SK-N-SH treated with all-trans-retinoic acid at 6 μM for 48 hours (cell line): ENCODE measurements at regions not wholly inside any gene's neighbourhood (a gene's known extent, or its start where the extent isn't known, plus 50 kb on each side); places are given as distances from the start of the nearest gene placed in this dataset.

Source experiments
- ATAC-seq: fragments of 200-7000 bp; cut with Tn5 transposase; 3 replicates; pipeline ENCODE4 v1.9.1; 2020; ENCODE audit warnings: mild to moderate bottlenecking, moderate library complexity
- ARNTL ChIP-seq: fragments of 450-650 bp; formaldehyde crosslinking; IDR thresholded peaks from 2 replicates; pipeline ENCODE4 v1.5.0; 2020; ENCODE audit warnings: low read depth, mild to moderate bottlenecking, moderate library complexity, borderline replicate concordance
- CSDC2 ChIP-seq: fragments of 250-450 bp; sonication (Bioruptor Pico); IDR thresholded peaks from 2 replicates; pipeline ENCODE4 v1.5.0; 2020; ENCODE audit warnings: mild to moderate bottlenecking, moderate library complexity
- ESRRG ChIP-seq: fragments of 250-450 bp; sonication (Bioruptor Pico); IDR thresholded peaks from 2 replicates; pipeline ENCODE4 v1.6.1; 2021; ENCODE audit warnings: mild to moderate bottlenecking
- GLIS3 ChIP-seq: fragments of 250-450 bp; sonication (Bioruptor Pico); IDR thresholded peaks from 2 replicates; pipeline ENCODE4 v1.5.0; 2020; ENCODE audit warnings: mild to moderate bottlenecking, moderate library complexity
- ISL1 ChIP-seq: fragments of 250-450 bp; sonication (Bioruptor Pico); IDR thresholded peaks from 2 replicates; pipeline ENCODE4 v2.1.2; 2022; ENCODE audit warnings: mild to moderate bottlenecking, moderate library complexity
- OSR1 ChIP-seq: fragments of 250-450 bp; sonication (Bioruptor Pico); IDR thresholded peaks from 2 replicates; pipeline ENCODE4 v1.8.0; 2022; ENCODE audit warnings: moderate library complexity, mild to moderate bottlenecking, inconsistent platforms
- PPARA ChIP-seq: fragments of 250-450 bp; sonication (Bioruptor Pico); IDR thresholded peaks from 2 replicates; pipeline ENCODE4 v1.5.0; 2020; ENCODE audit warnings: mild to moderate bottlenecking, borderline replicate concordance
- RARB ChIP-seq: fragments of 250-450 bp; sonication (Bioruptor Pico); IDR thresholded peaks from 2 replicates; pipeline ENCODE4 v1.8.0; 2021; ENCODE audit warnings: mild to moderate bottlenecking, moderate library complexity
- SNAI2 ChIP-seq: fragments of 250-450 bp; sonication (Bioruptor Pico); IDR thresholded peaks from 2 replicates; pipeline ENCODE4 v1.5.0; 2020; ENCODE audit warnings: mild to moderate bottlenecking, moderate library complexity
- TCF4 ChIP-seq: fragments of 250-450 bp; sonication (Bioruptor Pico); IDR thresholded peaks from 2 replicates; pipeline ENCODE4 v1.8.0; 2021; ENCODE audit warnings: mild to moderate bottlenecking, moderate library complexity, borderline replicate concordance
- TOX ChIP-seq: fragments of 250-450 bp; sonication (Bioruptor Pico); IDR thresholded peaks from 2 replicates; pipeline ENCODE4 v1.8.0; 2021; ENCODE audit warnings: mild to moderate bottlenecking, moderate library complexity, borderline replicate concordance
- ZC3H10 ChIP-seq: fragments of 250-450 bp; sonication (Bioruptor Pico); IDR thresholded peaks from 2 replicates; pipeline ENCODE4 v1.5.1; 2021; ENCODE audit warnings: mild to moderate bottlenecking, moderate library complexity
- ZFP3 ChIP-seq: fragments of 250-450 bp; sonication (Bioruptor Pico); IDR thresholded peaks from 2 replicates; pipeline ENCODE4 v1.5.0; 2020; ENCODE audit warnings: mild to moderate bottlenecking, moderate library complexity
- ZFP30 ChIP-seq: fragments of 450-650 bp; formaldehyde crosslinking; IDR thresholded peaks from 2 replicates; pipeline ENCODE4 v1.5.0; 2022; ENCODE audit warnings: mild to moderate bottlenecking, moderate library complexity
- ZNF565 ChIP-seq: fragments of 450-650 bp; formaldehyde crosslinking; conservative IDR thresholded peaks from 2 replicates; pipeline ENCODE4 v1.5.0; 2020; ENCODE audit warnings: low read depth, mild to moderate bottlenecking, moderate library complexity
- ZNF70 ChIP-seq: fragments of 450-650 bp; formaldehyde crosslinking; IDR thresholded peaks from 2 replicates; pipeline ENCODE4 v1.5.0; 2020; ENCODE audit warnings: mild to moderate bottlenecking, moderate library complexity
- ZNF8 ChIP-seq: fragments of 450-650 bp; formaldehyde crosslinking; IDR thresholded peaks from 2 replicates; pipeline ENCODE4 v1.5.0; 2020; ENCODE audit warnings: mild to moderate bottlenecking, moderate library complexity
- TF ChIP-seq, protein P1 (sequence below): fragments of 250-450 bp; sonication (Bioruptor Pico); IDR thresholded peaks from 2 replicates; pipeline ENCODE4 v1.5.0; 2020; ENCODE audit warnings: mild to moderate bottlenecking, moderate library complexity
- TF ChIP-seq, protein P2 (sequence below): fragments of 250-450 bp; sonication (Bioruptor Pico); IDR thresholded peaks from 2 replicates; pipeline ENCODE4 v1.8.0; 2021; ENCODE audit warnings: low read depth, mild to moderate bottlenecking, moderate library complexity, borderline replicate concordance
- TF ChIP-seq, protein P3 (sequence below): fragments of 250-450 bp; sonication (Bioruptor Pico); IDR thresholded peaks from 2 replicates; pipeline ENCODE4 v1.5.1; 2021; ENCODE audit warnings: mild to moderate bottlenecking, moderate library complexity
- TF ChIP-seq, protein P4 (sequence below): fragments of 250-450 bp; sonication (Bioruptor Pico); IDR thresholded peaks from 2 replicates; pipeline ENCODE4 v1.5.1; 2020; ENCODE audit warnings: low read depth, mild to moderate bottlenecking, moderate library complexity
- TF ChIP-seq, protein P5 (sequence below): fragments of 250-450 bp; sonication (Bioruptor Pico); IDR thresholded peaks from 2 replicates; pipeline ENCODE4 v1.8.0; 2020; ENCODE audit warnings: mild to moderate bottlenecking, moderate library complexity, borderline replicate concordance

DNA sequence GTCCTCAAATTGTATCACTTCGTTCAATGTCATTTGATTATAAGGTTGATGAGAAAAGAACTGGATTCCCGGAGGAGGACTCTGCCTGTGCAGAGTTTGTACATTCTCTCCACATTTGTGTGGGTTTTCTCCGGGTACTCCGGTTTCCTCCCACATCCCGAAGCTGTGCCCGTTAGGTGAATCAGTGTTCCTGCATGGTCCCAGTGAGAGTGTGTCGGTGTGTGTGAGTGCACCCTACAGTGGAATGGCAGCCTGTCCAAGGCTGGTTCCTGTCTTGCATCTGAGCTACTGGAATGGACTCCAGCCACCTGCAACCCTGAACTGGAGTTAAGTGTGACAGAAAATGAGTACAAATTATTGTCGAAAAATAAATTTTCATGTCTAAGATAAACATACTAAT is 92.2 kb upstream of the KCTD3 start:
- ATAC-seq, result no peak
- TF ChIP-seq ZC3H10 (CRISPR knock-in tag) (no peak), RARB (CRISPR knock-in tag) (no peak)

DNA sequence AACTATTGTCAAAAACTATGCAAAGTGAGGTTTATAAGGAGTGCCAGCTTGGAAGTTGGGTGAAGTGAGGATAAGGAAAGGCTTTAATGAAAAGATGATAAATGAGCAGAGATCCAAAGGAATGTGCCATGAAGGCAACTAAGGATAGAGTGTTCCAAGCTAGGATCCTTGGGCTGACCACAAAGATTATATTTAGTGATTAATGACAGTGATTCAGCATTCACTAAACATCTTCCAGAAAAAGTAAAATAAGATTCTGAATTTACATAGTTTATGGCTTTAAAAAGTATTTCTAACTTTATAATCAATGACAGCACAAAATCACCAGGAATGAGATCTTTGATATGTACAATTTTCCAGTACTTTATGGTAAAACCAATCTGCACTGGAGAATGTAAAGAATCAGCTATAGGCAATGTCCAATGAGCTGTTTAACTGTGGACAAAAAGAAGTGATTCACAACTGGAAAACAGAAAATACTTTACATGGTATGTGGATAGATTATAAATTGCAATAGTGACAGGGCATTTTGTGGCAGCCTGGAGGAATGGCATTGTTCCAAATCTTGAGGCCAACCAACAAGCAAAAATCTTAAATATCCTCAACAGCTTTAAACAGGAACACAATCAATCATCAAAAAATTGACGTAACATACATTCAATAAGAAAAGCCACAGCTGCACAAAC is 91.2 kb upstream of the KCTD3 start:
- TF ChIP-seq, protein P1, sequence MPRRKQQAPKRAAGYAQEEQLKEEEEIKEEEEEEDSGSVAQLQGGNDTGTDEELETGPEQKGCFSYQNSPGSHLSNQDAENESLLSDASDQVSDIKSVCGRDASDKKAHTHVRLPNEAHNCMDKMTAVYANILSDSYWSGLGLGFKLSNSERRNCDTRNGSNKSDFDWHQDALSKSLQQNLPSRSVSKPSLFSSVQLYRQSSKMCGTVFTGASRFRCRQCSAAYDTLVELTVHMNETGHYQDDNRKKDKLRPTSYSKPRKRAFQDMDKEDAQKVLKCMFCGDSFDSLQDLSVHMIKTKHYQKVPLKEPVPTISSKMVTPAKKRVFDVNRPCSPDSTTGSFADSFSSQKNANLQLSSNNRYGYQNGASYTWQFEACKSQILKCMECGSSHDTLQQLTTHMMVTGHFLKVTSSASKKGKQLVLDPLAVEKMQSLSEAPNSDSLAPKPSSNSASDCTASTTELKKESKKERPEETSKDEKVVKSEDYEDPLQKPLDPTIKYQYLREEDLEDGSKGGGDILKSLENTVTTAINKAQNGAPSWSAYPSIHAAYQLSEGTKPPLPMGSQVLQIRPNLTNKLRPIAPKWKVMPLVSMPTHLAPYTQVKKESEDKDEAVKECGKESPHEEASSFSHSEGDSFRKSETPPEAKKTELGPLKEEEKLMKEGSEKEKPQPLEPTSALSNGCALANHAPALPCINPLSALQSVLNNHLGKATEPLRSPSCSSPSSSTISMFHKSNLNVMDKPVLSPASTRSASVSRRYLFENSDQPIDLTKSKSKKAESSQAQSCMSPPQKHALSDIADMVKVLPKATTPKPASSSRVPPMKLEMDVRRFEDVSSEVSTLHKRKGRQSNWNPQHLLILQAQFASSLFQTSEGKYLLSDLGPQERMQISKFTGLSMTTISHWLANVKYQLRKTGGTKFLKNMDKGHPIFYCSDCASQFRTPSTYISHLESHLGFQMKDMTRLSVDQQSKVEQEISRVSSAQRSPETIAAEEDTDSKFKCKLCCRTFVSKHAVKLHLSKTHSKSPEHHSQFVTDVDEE (CRISPR knock-in tag), result no peak
- TF ChIP-seq RARB (CRISPR knock-in tag) (peak; percentile 44; the same call in 1 of the 2 replicates), ZFP30 (CRISPR knock-in tag) (no peak), TOX (CRISPR knock-in tag) (peak; percentile 69; the same call in 1 of the 2 replicates)
- TF ChIP-seq, protein P2, sequence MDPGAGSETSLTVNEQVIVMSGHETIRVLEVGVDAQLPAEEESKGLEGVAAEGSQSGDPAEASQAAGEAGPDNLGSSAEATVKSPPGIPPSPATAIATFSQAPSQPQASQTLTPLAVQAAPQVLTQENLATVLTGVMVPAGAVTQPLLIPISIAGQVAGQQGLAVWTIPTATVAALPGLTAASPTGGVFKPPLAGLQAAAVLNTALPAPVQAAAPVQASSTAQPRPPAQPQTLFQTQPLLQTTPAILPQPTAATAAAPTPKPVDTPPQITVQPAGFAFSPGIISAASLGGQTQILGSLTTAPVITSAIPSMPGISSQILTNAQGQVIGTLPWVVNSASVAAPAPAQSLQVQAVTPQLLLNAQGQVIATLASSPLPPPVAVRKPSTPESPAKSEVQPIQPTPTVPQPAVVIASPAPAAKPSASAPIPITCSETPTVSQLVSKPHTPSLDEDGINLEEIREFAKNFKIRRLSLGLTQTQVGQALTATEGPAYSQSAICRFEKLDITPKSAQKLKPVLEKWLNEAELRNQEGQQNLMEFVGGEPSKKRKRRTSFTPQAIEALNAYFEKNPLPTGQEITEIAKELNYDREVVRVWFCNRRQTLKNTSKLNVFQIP (CRISPR knock-in tag), result peak; percentile 78; the same call in 1 of the 2 replicates
- TF ChIP-seq, all 23 proteins: peak for 3

DNA sequence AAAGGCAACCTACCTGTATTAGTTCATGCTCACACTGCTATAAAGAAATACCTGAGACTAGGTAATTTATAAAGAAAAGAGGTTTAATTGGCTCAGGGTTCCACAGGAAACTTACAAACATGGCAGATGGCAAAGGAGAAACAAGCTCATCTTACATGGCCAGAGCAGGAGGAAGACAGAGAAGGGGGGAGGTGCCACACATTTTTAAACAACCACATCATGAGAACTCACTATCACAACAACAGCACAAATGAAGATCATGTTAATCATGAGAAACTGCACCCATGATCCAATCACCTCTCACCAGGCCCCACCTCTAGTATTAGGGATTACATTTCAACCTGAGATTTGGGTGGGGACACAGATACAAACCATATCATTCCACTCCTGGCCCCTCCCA is 90.6 kb upstream of the KCTD3 start:
- ATAC-seq, result peak; percentile 33
- TF ChIP-seq ZNF565 (no peak), PPARA (CRISPR knock-in tag) (no peak), CSDC2 (CRISPR knock-in tag) (no peak), SNAI2 (CRISPR knock-in tag) (no peak), ZC3H10 (CRISPR knock-in tag) (no peak), ESRRG (CRISPR knock-in tag) (no peak), ZNF8 (CRISPR knock-in tag) (no peak), GLIS3 (CRISPR knock-in tag) (no peak), TCF4 (no peak), ZNF70 (CRISPR knock-in tag) (no peak), TOX (CRISPR knock-in tag) (no peak)
- TF ChIP-seq, protein P3, sequence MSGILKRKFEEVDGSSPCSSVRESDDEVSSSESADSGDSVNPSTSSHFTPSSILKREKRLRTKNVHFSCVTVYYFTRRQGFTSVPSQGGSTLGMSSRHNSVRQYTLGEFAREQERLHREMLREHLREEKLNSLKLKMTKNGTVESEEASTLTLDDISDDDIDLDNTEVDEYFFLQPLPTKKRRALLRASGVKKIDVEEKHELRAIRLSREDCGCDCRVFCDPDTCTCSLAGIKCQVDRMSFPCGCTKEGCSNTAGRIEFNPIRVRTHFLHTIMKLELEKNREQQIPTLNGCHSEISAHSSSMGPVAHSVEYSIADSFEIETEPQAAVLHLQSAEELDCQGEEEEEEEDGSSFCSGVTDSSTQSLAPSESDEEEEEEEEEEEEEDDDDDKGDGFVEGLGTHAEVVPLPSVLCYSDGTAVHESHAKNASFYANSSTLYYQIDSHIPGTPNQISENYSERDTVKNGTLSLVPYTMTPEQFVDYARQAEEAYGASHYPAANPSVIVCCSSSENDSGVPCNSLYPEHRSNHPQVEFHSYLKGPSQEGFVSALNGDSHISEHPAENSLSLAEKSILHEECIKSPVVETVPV, result no peak
- TF ChIP-seq, protein P4, sequence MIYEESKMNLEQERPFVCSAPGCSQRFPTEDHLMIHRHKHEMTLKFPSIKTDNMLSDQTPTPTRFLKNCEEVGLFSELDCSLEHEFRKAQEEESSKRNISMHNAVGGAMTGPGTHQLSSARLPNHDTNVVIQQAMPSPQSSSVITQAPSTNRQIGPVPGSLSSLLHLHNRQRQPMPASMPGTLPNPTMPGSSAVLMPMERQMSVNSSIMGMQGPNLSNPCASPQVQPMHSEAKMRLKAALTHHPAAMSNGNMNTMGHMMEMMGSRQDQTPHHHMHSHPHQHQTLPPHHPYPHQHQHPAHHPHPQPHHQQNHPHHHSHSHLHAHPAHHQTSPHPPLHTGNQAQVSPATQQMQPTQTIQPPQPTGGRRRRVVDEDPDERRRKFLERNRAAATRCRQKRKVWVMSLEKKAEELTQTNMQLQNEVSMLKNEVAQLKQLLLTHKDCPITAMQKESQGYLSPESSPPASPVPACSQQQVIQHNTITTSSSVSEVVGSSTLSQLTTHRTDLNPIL (CRISPR knock-in tag), result no peak
- TF ChIP-seq, protein P5, sequence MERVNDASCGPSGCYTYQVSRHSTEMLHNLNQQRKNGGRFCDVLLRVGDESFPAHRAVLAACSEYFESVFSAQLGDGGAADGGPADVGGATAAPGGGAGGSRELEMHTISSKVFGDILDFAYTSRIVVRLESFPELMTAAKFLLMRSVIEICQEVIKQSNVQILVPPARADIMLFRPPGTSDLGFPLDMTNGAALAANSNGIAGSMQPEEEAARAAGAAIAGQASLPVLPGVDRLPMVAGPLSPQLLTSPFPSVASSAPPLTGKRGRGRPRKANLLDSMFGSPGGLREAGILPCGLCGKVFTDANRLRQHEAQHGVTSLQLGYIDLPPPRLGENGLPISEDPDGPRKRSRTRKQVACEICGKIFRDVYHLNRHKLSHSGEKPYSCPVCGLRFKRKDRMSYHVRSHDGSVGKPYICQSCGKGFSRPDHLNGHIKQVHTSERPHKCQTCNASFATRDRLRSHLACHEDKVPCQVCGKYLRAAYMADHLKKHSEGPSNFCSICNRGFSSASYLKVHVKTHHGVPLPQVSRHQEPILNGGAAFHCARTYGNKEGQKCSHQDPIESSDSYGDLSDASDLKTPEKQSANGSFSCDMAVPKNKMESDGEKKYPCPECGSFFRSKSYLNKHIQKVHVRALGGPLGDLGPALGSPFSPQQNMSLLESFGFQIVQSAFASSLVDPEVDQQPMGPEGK (CRISPR knock-in tag), result no peak
- TF ChIP-seq, all 23 proteins: peak for 0

More for the DNA sequence above, 91.2 kb upstream of the KCTD3 start:
- peak; percentile 88 for ATAC-seq

DNA sequence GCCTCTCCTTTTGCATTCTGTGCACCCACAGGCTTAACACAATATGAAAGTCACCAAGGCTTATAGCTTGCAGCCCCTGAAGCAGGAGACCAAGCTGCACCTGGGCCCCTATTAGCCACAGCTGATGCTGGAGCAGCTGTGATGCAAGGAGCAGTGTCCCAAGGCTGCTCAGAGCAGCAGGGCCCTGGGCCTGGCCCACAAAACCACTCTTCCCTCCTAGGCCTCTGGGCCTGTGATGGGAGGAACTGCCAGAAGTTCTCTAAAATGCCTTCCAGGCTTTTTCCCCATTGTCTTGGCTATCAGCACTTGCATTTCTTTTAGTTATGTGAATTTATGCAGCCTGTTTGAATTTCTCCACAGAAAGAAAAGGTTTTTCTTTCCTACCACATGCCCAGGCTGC is 89.5 kb upstream of the KCTD3 start:
- no peak for ATAC-seq
- TF ChIP-seq RARB (CRISPR knock-in tag) (no peak), ISL1 (CRISPR knock-in tag) (no peak), ZFP30 (CRISPR knock-in tag) (no peak), OSR1 (CRISPR knock-in tag) (no peak), SNAI2 (CRISPR knock-in tag) (no peak), ZFP3 (CRISPR knock-in tag) (no peak), ZNF565 (no peak), CSDC2 (CRISPR knock-in tag) (no peak), GLIS3 (CRISPR knock-in tag) (no peak), ZC3H10 (CRISPR knock-in tag) (no peak), ARNTL (CRISPR knock-in tag) (no peak)
- TF ChIP-seq, protein P1 (CRISPR knock-in tag), result no peak
- TF ChIP-seq, protein P3, result no peak
